Esophagus squamous epithelium (tissue), 4 donors: ENCODE measurements at regions not wholly inside any gene's neighbourhood (a gene's known extent, or its start where the extent isn't known, plus 50 kb on each side); places are given as distances from the start of the nearest gene placed in this dataset.

Experiments used
- CTCF ChIP-seq, 6 experiments: fragments of 450-650 bp in 4 of 6; fragments of 200-600 bp in 2 of 6; sonication (generic) in 2 of 6; IDR thresholded peaks; one replicate each; pipeline ENCODE4 v1.5.1; 2016 to 2019; ENCODE audit warnings: antibody characterized with exemption in 6 of 6, mild to moderate bottlenecking in 4 of 6, moderate library complexity in 4 of 6
- POLR2A ChIP-seq, 4 donors: fragments of 450-650 bp; IDR thresholded peaks; one replicate each; pipeline ENCODE4 v1.6.1; 2017; ENCODE audit warnings: antibody characterized with exemption in 4 of 4, mild to moderate bottlenecking in 4 of 4, moderate library complexity in 3 of 4

- TF ChIP-seq CTCF (IDR thresholded peaks at IDR 0.05) (no peak), POLR2A (IDR thresholded peaks at IDR 0.05) (no peak)
Measured at GRCh38 chr7:53458636-53459035, 423.2 kb downstream of the POM121L12 start.
